SU-DHL-6 (cell line): ENCODE measurements at regions not wholly inside any gene's neighbourhood (a gene's known extent, or its start where the extent isn't known, plus 50 kb on each side); places are given as distances from the start of the nearest gene placed in this dataset.

Experiments
- H2AFZ ChIP-seq: fragments of 200-600 bp; sonication (generic); 2 replicates; pipeline ENCODE4 v1.6.1; 2014; ENCODE audit warnings: low read depth, mild to moderate bottlenecking, moderate library complexity, mixed read lengths, antibody characterized with exemption, low read length; ENCODE audit not compliant: severe bottlenecking
- H3F3A ChIP-seq: fragments of 200-600 bp; shearing (Covaris generic); 2 replicates; pipeline ENCODE4 v1.6.0; 2016; ENCODE audit warnings: antibody characterized with exemption, mild to moderate bottlenecking; ENCODE audit not compliant: insufficient read depth
- H3K27ac ChIP-seq: fragments of 200-600 bp; sonication (generic); 2 replicates; pipeline ENCODE4 v1.5.1; 2016; ENCODE audit warnings: low read depth, mild to moderate bottlenecking, low read length, moderate library complexity, mixed read lengths
- H3K27me3 ChIP-seq: fragments of 200-600 bp; sonication (generic), shearing (Covaris generic); 2 replicates; pipeline ENCODE4 v1.6.0; 2014; ENCODE audit warnings: mild to moderate bottlenecking, low read length
- H3K36me3 ChIP-seq: fragments of 200-600 bp; sonication (generic); 2 replicates; pipeline ENCODE4 v1.6.1; 2014; ENCODE audit warnings: mild to moderate bottlenecking, low read length, mixed read lengths
- H3K4me2 ChIP-seq: fragments of 300-600, 200-600 bp; shearing (Covaris generic), sonication (generic); 2 replicates; pipeline ENCODE4 v1.6.0; 2014; ENCODE audit warnings: low read length, low read depth, mild to moderate bottlenecking; ENCODE audit not compliant: poor library complexity, severe bottlenecking
- H3K4me3 ChIP-seq: fragments of 200-600 bp; sonication (generic); 2 replicates; pipeline ENCODE4 v1.5.1; 2014; ENCODE audit warnings: antibody characterized with exemption, low read length, mild to moderate bottlenecking, mixed read lengths; ENCODE audit not compliant: insufficient read depth, poor library complexity, severe bottlenecking
- H3K79me2 ChIP-seq: fragments of 200-600 bp; sonication (generic); 2 replicates; pipeline ENCODE4 v1.6.1; 2014; ENCODE audit warnings: mild to moderate bottlenecking, low read length, moderate library complexity; ENCODE audit not compliant: insufficient read depth
- H3K9ac ChIP-seq: fragments of 200-600 bp; sonication (generic); 2 replicates; pipeline ENCODE4 v1.7.0; 2014; ENCODE audit warnings: mild to moderate bottlenecking, low read length
- H3K9me2 ChIP-seq: fragments of 200-600 bp; sonication (generic); replicated peaks from 2 replicates; pipeline ENCODE4 v1.6.1; 2014; ENCODE audit warnings: low read length; ENCODE audit not compliant: insufficient read depth
- H3K9me3 ChIP-seq: fragments of 200-600 bp; sonication (generic); 2 replicates; pipeline ENCODE4 v1.6.1; 2014; ENCODE audit warnings: low read length, mixed read lengths; ENCODE audit not compliant: insufficient read depth
- H4K20me1 ChIP-seq: fragments of 200-600 bp; sonication (generic); 2 replicates; pipeline ENCODE4 v1.6.1; 2014; ENCODE audit warnings: low read depth, mild to moderate bottlenecking, antibody characterized with exemption, low read length, moderate library complexity, mixed read lengths
- CTCF ChIP-seq: fragments of 200-600 bp; sonication (generic); IDR thresholded peaks from one replicate; pipeline ENCODE4 v1.5.1; 2017; ENCODE audit warnings: antibody characterized with exemption, mild to moderate bottlenecking, low read length, moderate library complexity; ENCODE audit not compliant: insufficient read depth, poor library complexity, severe bottlenecking
- EZH2phosphoT487 ChIP-seq: fragments of 200-600 bp; sonication (generic), shearing (Covaris generic); conservative IDR thresholded peaks from 2 replicates; pipeline ENCODE4 v1.6.1; 2018; ENCODE audit warnings: mild to moderate bottlenecking, antibody characterized with exemption, low read length, moderate library complexity, mixed read lengths

DNA sequence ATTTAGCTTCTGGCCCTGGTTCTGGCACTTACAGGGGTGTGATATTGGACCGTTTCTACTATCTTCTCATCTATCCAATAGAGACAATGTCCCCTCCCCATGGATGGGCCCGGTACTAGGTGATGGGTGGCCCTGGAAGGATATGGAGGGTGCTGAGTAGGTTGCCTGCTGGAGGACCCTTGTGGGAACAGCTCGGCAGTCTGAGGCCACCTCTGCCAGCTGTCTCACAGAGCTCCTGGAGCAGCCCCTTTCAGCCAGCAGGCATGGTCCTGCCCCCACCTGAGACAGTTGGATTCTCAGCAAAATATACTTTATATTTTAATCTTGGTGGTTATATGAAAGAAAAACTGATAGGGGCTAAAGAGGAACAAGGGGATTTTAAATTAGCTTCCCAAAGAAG lies 101.0 kb upstream of the LMO4 start:
- no peak overlapping the region for H3K27ac ChIP-seq
- H3K9ac ChIP-seq, result no peak overlapping the region

GRCh38 chr1:87230501-87230900 lies 98.2 kb upstream of the LMO4 start:
- Histone ChIP-seq H3K79me2 (no peaks in the 10 kb centered on the region), H3K27me3 (no peaks in the 10 kb centered on the region), H3F3A (no peaks in the 10 kb centered on the region), H2AFZ (no peak overlapping the region), H3K4me3 (no peak overlapping the region), H3K9me2 (no peaks in the 10 kb centered on the region), H3K4me2 (no peak overlapping the region), H4K20me1 (no peaks in the 10 kb centered on the region), H3K27ac (no peak overlapping the region), H3K36me3 (no peaks in the 10 kb centered on the region), H3K9me3 (no peaks in the 10 kb centered on the region), H3K9ac (no peak overlapping the region)
- TF ChIP-seq EZH2phosphoT487, result no peak
- TF ChIP-seq CTCF, result no peak

More for the DNA sequence above, 101.0 kb upstream of the LMO4 start:
- Histone ChIP-seq H3F3A (no peaks in the 10 kb centered on the region), H3K4me2 (no peak overlapping the region), H4K20me1 (no peaks in the 10 kb centered on the region), H3K79me2 (no peaks in the 10 kb centered on the region), H3K9me2 (no peaks in the 10 kb centered on the region), H3K4me3 (no peak overlapping the region), H2AFZ (no peak overlapping the region), H3K9me3 (no peaks in the 10 kb centered on the region), H3K36me3 (no peaks in the 10 kb centered on the region), H3K27me3 (no peaks in the 10 kb centered on the region)
- no peak for TF ChIP-seq CTCF
- TF ChIP-seq EZH2phosphoT487, result no peak

- Histone ChIP-seq H3K4me2 (no peak overlapping the region), H3K27ac (no peak overlapping the region), H2AFZ (no peak overlapping the region), H4K20me1 (no peaks in the 10 kb centered on the region), H3K9me3 (no peaks in the 10 kb centered on the region), H3F3A (no peaks in the 10 kb centered on the region), H3K4me3 (no peak overlapping the region), H3K27me3 (no peaks in the 10 kb centered on the region), H3K9ac (no peak overlapping the region), H3K9me2 (no peaks in the 10 kb centered on the region), H3K36me3 (no peaks in the 10 kb centered on the region), H3K79me2 (no peaks in the 10 kb centered on the region)
- TF ChIP-seq EZH2phosphoT487 (no peak), CTCF (no peak)
Observed at GRCh38 chr1:87231703-87232367, 96.8 kb upstream of the LMO4 start.
